Heart left ventricle (tissue), 16 donors: ENCODE measurements at regions not wholly inside any gene's neighbourhood (a gene's known extent, or its start where the extent isn't known, plus 50 kb on each side); places are given as distances from the start of the nearest gene placed in this dataset.
"Not testable (repeated sequence)": the region's sequence is repeated elsewhere in the genome, so short reads cannot be mapped to it uniquely, and the experiment has no call there.

Experiments
- ATAC-seq, 4 donors: fragments of 200-7000 bp; cut with Tn5 transposase; one replicate each; pipeline ENCODE4 v1.9.1; 2020 to 2022; ENCODE audit warnings: moderate library complexity in 4 of 4, mild to moderate bottlenecking in 3 of 4, moderate number of reproducible peaks in 1 of 4
- DNase-seq, 5 donors: peaks; one replicate each; pipeline ENCODE4 v3.0.0-alpha.2; 2020
- H3K27ac ChIP-seq, 12 donors: fragments of 200-600 bp; sonication (generic) in 4 of 12; one replicate each; pipeline versions ENCODE4 v1.5.0 to v1.8.0; 2016 to 2022; ENCODE audit warnings: mild to moderate bottlenecking in 2 of 12
- H3K27me3 ChIP-seq, 9 donors: fragments of 200-600 bp; sonication (generic) in 2 of 9; one replicate each; pipeline versions ENCODE4 v1.5.1 to v1.8.0; 2016 to 2022; ENCODE audit warnings: mild to moderate bottlenecking in 3 of 9
- H3K36me3 ChIP-seq, 9 donors: fragments of 200-600 bp; sonication (generic) in 2 of 9; one replicate each; pipeline versions ENCODE4 v1.5.0 to v1.8.0; 2018 to 2022; ENCODE audit warnings: mild to moderate bottlenecking in 2 of 9
- H3K4me1 ChIP-seq, 12 donors: fragments of 200-600 bp; sonication (generic) in 4 of 12; one replicate each; pipeline versions ENCODE4 v1.5.0 to v1.8.0; 2016 to 2022; ENCODE audit warnings: mild to moderate bottlenecking in 3 of 12
- H3K4me3 ChIP-seq, 12 donors: fragments of 200-600 bp; sonication (generic) in 4 of 12; one replicate each; pipeline versions ENCODE4 v1.5.0 to v1.8.0; 2017 to 2022; ENCODE audit warnings: mild to moderate bottlenecking in 9 of 12, moderate library complexity in 4 of 12
- H3K9me3 ChIP-seq, 12 donors: fragments of 200-600 bp; sonication (generic) in 4 of 12; one replicate each; pipeline versions ENCODE4 v1.5.0 to v1.8.0; 2016 to 2022; ENCODE audit warnings: mild to moderate bottlenecking in 1 of 12
- POLR2A ChIP-seq, 2 donors: fragments of 450-650 bp; IDR thresholded peaks; one replicate each; pipeline ENCODE4 v1.6.1; 2017; ENCODE audit warnings: antibody characterized with exemption in 2 of 2, mild to moderate bottlenecking in 2 of 2, moderate library complexity in 2 of 2
- WGBS, 4 donors: extraction: QIAGEN DNeasy Blood & Tissue Kit in 2 of 4; methylation state at CpG; one replicate each; pipeline versions ENCODE4 v1.1.5 to v1.1.7; 2013 to 2018; 5-methylcytosine and 5-hydroxymethylcytosine counted together
- intact Hi-C, 10 donors: fragments of 100-400 bp; cut with DNase I; formaldehyde crosslinking; loops; one replicate each; pipeline versions ENCODE4 v1.11.1 to v1.14.2; 2022
- TF ChIP-seq, protein P1 (sequence below), 12 donors: fragments of 200-600 bp; sonication (generic) in 4 of 12; IDR thresholded peaks; one replicate each; pipeline versions ENCODE4 v1.5.0 to v1.8.0; 2018 to 2022; ENCODE audit warnings: antibody characterized with exemption in 12 of 12, mild to moderate bottlenecking in 5 of 12
- donor health status: ischemic (EF 13 %, LVEDD 7.1; RV severe dilation, severe dysfunction).
- donor health status: healthy with polysubstance abuse.
- donor health status: DM: no; HTN: yes; CAD: no.
- donor health status: DM: no; HTN: no; CAD: no.
- donor health status: ischemic (EF 25% LVEDD 6.9; RV normal size, moderate dysfunction).
- donor health status: ischemic (EF 25% LVEDD 5.7; RV mildly dilated, moderate dysfunction).
- donor health status: healthy.
- donor health status: DM: yes; HTN: yes; CAD: no.
- donor health status: ischemic (EF 35%, LVEDD 5.7; RV mildly dilated, moderate dysfunction).
- donor health status: nonischemic (EF 11% LVEDD 7.7; RV severe dilation, severe dysfunction).
- donor health status: DM: yes; HTN: yes; CAD: no.
- donor health status: PGD.
- donor health status: ischemic (EF 29% LVEDD 5.4; RV normal size, mild dysfunction).
- donor health status: nonischemic (EF 23%, LVEDD 6.1; RV moderate dilation, normal function).

DNA sequence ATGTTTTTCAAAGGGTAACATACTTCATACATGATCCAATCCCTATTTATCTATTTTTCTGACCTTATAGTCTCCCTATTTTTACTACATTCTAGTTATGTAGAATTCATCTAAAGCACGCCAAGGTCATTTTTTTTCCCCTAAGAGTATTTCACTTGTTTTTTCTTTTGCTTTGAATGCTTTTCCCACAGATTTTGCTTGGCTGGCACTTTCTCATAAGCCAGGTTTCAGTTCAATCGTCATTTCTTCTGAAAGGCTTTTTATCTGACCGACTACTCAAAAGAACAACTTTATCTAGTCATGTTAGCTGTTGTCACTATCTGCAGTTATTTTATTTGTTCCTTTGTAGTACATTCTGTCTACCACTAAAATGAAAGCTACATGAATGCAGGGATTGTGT is 1274.6 kb downstream of the REEP3 start:
- ATAC-seq: no peak
- TF ChIP-seq POLR2A (IDR thresholded peaks at IDR 0.05): no peak
- TF ChIP-seq, protein P1, sequence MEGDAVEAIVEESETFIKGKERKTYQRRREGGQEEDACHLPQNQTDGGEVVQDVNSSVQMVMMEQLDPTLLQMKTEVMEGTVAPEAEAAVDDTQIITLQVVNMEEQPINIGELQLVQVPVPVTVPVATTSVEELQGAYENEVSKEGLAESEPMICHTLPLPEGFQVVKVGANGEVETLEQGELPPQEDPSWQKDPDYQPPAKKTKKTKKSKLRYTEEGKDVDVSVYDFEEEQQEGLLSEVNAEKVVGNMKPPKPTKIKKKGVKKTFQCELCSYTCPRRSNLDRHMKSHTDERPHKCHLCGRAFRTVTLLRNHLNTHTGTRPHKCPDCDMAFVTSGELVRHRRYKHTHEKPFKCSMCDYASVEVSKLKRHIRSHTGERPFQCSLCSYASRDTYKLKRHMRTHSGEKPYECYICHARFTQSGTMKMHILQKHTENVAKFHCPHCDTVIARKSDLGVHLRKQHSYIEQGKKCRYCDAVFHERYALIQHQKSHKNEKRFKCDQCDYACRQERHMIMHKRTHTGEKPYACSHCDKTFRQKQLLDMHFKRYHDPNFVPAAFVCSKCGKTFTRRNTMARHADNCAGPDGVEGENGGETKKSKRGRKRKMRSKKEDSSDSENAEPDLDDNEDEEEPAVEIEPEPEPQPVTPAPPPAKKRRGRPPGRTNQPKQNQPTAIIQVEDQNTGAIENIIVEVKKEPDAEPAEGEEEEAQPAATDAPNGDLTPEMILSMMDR (IDR thresholded peaks at IDR 0.05): no peak
- 73 to 81% (median 77%) methylated on average over 3 of the region's 3 CpGs for WGBS, 4 donors

DNA sequence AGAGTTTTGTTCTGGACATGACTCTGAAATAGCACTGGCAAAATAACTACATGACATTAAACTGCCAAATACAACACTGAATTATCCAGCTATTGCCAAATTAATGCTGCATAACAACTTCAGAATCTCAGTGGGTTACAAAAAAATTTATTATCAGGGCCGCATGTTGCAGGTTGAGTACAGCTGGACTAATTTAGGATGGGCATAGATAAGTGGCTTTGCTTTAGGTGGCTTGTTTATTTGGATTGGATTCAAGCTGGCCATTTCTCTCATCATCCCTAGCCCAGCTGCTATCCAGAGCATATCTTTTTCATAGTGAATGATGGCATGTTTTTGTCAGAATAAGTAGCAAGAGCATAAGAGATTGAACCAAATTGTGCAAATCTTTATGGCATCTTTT is 1277.1 kb downstream of the REEP3 start:
- no peaks in the 10 kb centered on the region for H3K36me3 ChIP-seq
- no peak for TF ChIP-seq POLR2A (IDR thresholded peaks at IDR 0.05)
- TF ChIP-seq, protein P1 (IDR thresholded peaks at IDR 0.05): no peak
- H3K27me3 ChIP-seq: no peaks in the 10 kb centered on the region
- intact Hi-C loops: no loop called here
- no peak overlapping the region for H3K27ac ChIP-seq
- no peak for DNase-seq
- no peak overlapping the region for H3K4me3 ChIP-seq
- ATAC-seq: no peak
- no peaks in the 10 kb centered on the region for H3K4me1 ChIP-seq
- H3K9me3 ChIP-seq: peaks cover 0 to 6% (median 0%) of the 10 kb centered on the region in 12 donors
- WGBS, 4 donors: 45 to 55% (median 48%) methylated on average over 1 of the region's 1 CpG

More for the DNA sequence above, 1274.6 kb downstream of the REEP3 start:
- intact Hi-C loops: no loop called here
- Histone ChIP-seq H3K4me3 (no peak overlapping the region), H3K36me3 (no peaks in the 10 kb centered on the region), H3K27ac (no peak overlapping the region), H3K9me3 (peaks cover 0 to 6% (median 0%) of the 10 kb centered on the region in 12 donors), H3K4me1 (no peaks in the 10 kb centered on the region), H3K27me3 (no peaks in the 10 kb centered on the region)
- no peak for DNase-seq

DNA sequence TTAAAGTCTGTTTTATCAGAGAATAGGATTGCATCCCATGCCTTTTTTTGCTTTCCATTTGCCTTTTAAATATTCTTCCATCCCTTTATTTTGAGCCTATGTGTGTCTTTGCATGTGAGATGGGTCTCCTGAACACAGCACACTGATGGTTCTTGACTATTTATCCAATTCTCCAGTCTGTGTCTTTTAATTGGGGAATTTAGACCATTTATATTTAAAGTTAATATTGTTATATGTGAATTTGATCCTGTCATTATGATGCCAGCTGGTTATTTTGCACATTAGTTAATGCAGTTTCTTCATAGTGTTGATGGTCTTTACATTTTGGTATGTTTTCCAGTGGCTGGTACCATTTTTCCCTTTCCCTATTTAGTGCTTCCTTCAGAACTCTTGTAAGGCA is 1287.0 kb downstream of the REEP3 start:
- DNase-seq, intact Hi-C loops, H3K27me3 ChIP-seq, H3K4me3 ChIP-seq, H3K36me3 ChIP-seq, ATAC-seq, H3K4me1 ChIP-seq, H3K27ac ChIP-seq: not testable (repeated sequence)
- H3K9me3 ChIP-seq: peaks cover 0 to 22% (median 5%) of the 10 kb centered on the region in 12 donors

GRCh38 chr10:64810046-64810445 is 1288.8 kb downstream of the REEP3 start:
- H3K27ac ChIP-seq, ATAC-seq, H3K4me1 ChIP-seq, intact Hi-C loops, H3K36me3 ChIP-seq, H3K27me3 ChIP-seq, H3K4me3 ChIP-seq, DNase-seq: not testable (repeated sequence)
- WGBS, 4 donors: 38 to 59% (median 53%) methylated on average over 2 to 4 of the region's 4 CpGs
- H3K9me3 ChIP-seq: peaks cover 0 to 21% (median 5%) of the 10 kb centered on the region in 12 donors

DNA sequence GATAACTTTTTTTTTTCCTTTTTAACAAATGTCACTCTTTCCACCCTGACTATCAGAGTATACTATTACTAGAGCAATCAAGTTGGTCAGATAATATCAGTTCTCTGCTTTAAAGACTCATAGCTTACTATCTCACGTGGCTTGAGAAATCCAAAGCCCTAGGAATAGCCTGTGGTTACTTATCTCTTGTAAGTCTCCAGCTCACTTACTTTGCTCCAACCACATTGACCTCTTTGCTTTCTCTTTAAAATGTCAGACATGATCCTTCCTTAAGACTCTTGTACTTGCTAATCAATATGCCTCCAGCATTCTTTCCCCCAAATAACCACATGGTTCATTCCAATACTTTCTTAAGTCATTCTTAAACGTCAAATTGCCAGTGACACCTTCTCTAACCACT is 1292.2 kb downstream of the REEP3 start:
- H3K4me1 ChIP-seq: no peaks in the 10 kb centered on the region
- no peak overlapping the region for H3K4me3 ChIP-seq
- TF ChIP-seq POLR2A (IDR thresholded peaks at IDR 0.05): no peak
- TF ChIP-seq, protein P1 (IDR thresholded peaks at IDR 0.05): no peak
- no peak overlapping the region for H3K27ac ChIP-seq
- no peak for DNase-seq
- no peak for ATAC-seq
- 53 to 59% (median 56%) methylated on average over 2 of the region's 2 CpGs for WGBS, 4 donors
- H3K27me3 ChIP-seq: no peaks in the 10 kb centered on the region
- peaks cover 0 to 11% (median 3%) of the 10 kb centered on the region in 12 donors for H3K9me3 ChIP-seq
- intact Hi-C loops: no loop called here
- H3K36me3 ChIP-seq: no peaks in the 10 kb centered on the region
